ENCODE measurements at regions not wholly inside any gene's neighbourhood (a gene's known extent, or its start where the extent isn't known, plus 50 kb on each side); places are given as distances from the start of the nearest gene placed in this dataset.

DNA sequence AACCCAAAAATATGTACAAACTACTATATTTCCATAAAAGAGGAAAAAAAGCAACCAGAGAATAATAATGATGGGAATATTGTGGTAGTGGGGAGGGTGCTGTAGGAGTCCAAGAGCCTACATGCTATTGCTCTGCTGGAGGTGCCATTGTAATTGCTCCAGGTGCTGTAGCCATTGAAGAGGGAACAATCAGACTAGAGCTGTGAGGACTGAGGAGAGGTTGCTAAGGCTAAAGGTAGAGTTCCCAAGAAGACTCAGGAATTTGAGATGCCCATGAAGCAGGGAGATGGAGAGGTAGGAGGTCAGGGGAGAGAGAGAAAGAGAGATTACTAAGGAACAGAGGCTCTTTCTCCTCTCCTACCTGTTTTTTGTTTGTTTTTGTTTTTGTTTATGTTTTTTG lies 394.0 kb downstream of the DMRTA1 start:
- TF ChIP-seq POLR2A (IDR thresholded peaks at IDR 0.05) = no peak
- TF ChIP-seq, protein P1, sequence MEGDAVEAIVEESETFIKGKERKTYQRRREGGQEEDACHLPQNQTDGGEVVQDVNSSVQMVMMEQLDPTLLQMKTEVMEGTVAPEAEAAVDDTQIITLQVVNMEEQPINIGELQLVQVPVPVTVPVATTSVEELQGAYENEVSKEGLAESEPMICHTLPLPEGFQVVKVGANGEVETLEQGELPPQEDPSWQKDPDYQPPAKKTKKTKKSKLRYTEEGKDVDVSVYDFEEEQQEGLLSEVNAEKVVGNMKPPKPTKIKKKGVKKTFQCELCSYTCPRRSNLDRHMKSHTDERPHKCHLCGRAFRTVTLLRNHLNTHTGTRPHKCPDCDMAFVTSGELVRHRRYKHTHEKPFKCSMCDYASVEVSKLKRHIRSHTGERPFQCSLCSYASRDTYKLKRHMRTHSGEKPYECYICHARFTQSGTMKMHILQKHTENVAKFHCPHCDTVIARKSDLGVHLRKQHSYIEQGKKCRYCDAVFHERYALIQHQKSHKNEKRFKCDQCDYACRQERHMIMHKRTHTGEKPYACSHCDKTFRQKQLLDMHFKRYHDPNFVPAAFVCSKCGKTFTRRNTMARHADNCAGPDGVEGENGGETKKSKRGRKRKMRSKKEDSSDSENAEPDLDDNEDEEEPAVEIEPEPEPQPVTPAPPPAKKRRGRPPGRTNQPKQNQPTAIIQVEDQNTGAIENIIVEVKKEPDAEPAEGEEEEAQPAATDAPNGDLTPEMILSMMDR (IDR thresholded peaks at IDR 0.05) = no peak

Data from lower leg skin (tissue), 3 donors.